HEK293 (cell line): ENCODE measurements at regions not wholly inside any gene's neighbourhood (a gene's known extent, or its start where the extent isn't known, plus 50 kb on each side); places are given as distances from the start of the nearest gene placed in this dataset.

Source experiments
- GLIS1 ChIP-seq: fragments of 450-650 bp; formaldehyde crosslinking; IDR thresholded peaks from 2 replicates; pipeline ENCODE4 v1.5.1; 2016; ENCODE audit warnings: missing biosample characterization, missing genetic modification characterization
- GLIS2 ChIP-seq: fragments of 450-650 bp; formaldehyde crosslinking; IDR thresholded peaks from 2 replicates; pipeline ENCODE4 v1.5.1; 2016; ENCODE audit warnings: missing biosample characterization, missing genetic modification characterization
- KLF10 ChIP-seq: fragments of 450-650 bp; IDR thresholded peaks from 2 replicates; pipeline ENCODE4 v1.5.1; 2018; ENCODE audit warnings: missing biosample characterization, mild to moderate bottlenecking, missing genetic modification characterization
- KLF7 ChIP-seq: fragments of 450-650 bp; formaldehyde crosslinking; IDR thresholded peaks from 2 replicates; pipeline ENCODE4 v1.5.1; 2016; ENCODE audit warnings: missing biosample characterization, missing genetic modification characterization, borderline replicate concordance
- MYNN ChIP-seq: fragments of 450-650 bp; formaldehyde crosslinking; IDR thresholded peaks from 2 replicates; pipeline ENCODE4 v1.5.1; 2016; ENCODE audit warnings: missing biosample characterization, missing genetic modification characterization, borderline replicate concordance
- SETDB1 ChIP-seq: IDR thresholded peaks from one replicate; pipeline ENCODE4 v1.6.1; 2017; ENCODE audit warnings: mild to moderate bottlenecking, low read length, moderate library complexity, mixed read lengths; ENCODE audit not compliant: insufficient read length
- ZFP3 ChIP-seq: fragments of 450-650 bp; formaldehyde crosslinking; IDR thresholded peaks from 2 replicates; pipeline ENCODE4 v1.5.1; 2016; ENCODE audit warnings: low read depth, missing biosample characterization, missing genetic modification characterization
- ZFP41 ChIP-seq: fragments of 450-650 bp; formaldehyde crosslinking; IDR thresholded peaks from 2 replicates; pipeline ENCODE4 v1.5.1; 2016; ENCODE audit warnings: missing biosample characterization, missing genetic modification characterization, borderline replicate concordance
- ZFP69B ChIP-seq: fragments of 450-650 bp; formaldehyde crosslinking; IDR thresholded peaks from 2 replicates; pipeline ENCODE4 v1.5.1; 2016; ENCODE audit warnings: missing biosample characterization, missing genetic modification characterization
- ZIC2 ChIP-seq: fragments of 450-650 bp; formaldehyde crosslinking; IDR thresholded peaks from 2 replicates; pipeline ENCODE4 v1.5.1; 2016; ENCODE audit warnings: missing biosample characterization, missing genetic modification characterization
- ZNF10 ChIP-seq: fragments of 450-650 bp; formaldehyde crosslinking; IDR thresholded peaks from 2 replicates; pipeline ENCODE4 v1.5.1; 2017; ENCODE audit warnings: missing biosample characterization, missing genetic modification characterization
- ZNF112 ChIP-seq: fragments of 450-650 bp; formaldehyde crosslinking; IDR thresholded peaks from 2 replicates; pipeline ENCODE4 v1.5.0; 2017; ENCODE audit warnings: missing biosample characterization, missing genetic modification characterization
- ZNF132 ChIP-seq: fragments of 450-650 bp; formaldehyde crosslinking; IDR thresholded peaks from 2 replicates; pipeline ENCODE4 v1.5.1; 2017; ENCODE audit warnings: missing biosample characterization, missing genetic modification characterization, borderline replicate concordance
- ZNF211 ChIP-seq: fragments of 450-650 bp; formaldehyde crosslinking; IDR thresholded peaks from 2 replicates; pipeline ENCODE4 v1.5.1; 2016; ENCODE audit warnings: low read depth, missing biosample characterization, missing genetic modification characterization
- ZNF280D ChIP-seq: fragments of 450-650 bp; formaldehyde crosslinking; IDR thresholded peaks from 2 replicates; pipeline ENCODE4 v1.5.1; 2016; ENCODE audit warnings: missing biosample characterization, missing genetic modification characterization
- ZNF324 ChIP-seq: fragments of 450-650 bp; formaldehyde crosslinking; IDR thresholded peaks from 2 replicates; pipeline ENCODE4 v1.5.1; 2016; ENCODE audit warnings: missing biosample characterization, missing genetic modification characterization
- ZNF394 ChIP-seq: fragments of 450-650 bp; formaldehyde crosslinking; IDR thresholded peaks from 2 replicates; pipeline ENCODE4 v1.5.1; 2016; ENCODE audit warnings: missing biosample characterization, missing genetic modification characterization, mild to moderate bottlenecking, moderate library complexity, borderline replicate concordance
- ZNF426 ChIP-seq: fragments of 450-650 bp; formaldehyde crosslinking; IDR thresholded peaks from 2 replicates; pipeline ENCODE4 v1.5.1; 2017; ENCODE audit warnings: missing biosample characterization, missing genetic modification characterization, mild to moderate bottlenecking, inconsistent platforms, moderate library complexity
- ZNF514 ChIP-seq: fragments of 450-650 bp; formaldehyde crosslinking; IDR thresholded peaks from 2 replicates; pipeline ENCODE4 v1.5.1; 2016; ENCODE audit warnings: missing biosample characterization, missing genetic modification characterization
- ZNF544 ChIP-seq: fragments of 450-650 bp; formaldehyde crosslinking; IDR thresholded peaks from 2 replicates; pipeline ENCODE4 v1.5.0; 2017; ENCODE audit warnings: missing biosample characterization, missing genetic modification characterization
- ZNF548 ChIP-seq: fragments of 450-650 bp; formaldehyde crosslinking; IDR thresholded peaks from 2 replicates; pipeline ENCODE4 v1.5.1; 2016; ENCODE audit warnings: missing biosample characterization, missing genetic modification characterization
- ZNF558 ChIP-seq: fragments of 450-650 bp; formaldehyde crosslinking; IDR thresholded peaks from 2 replicates; pipeline ENCODE4 v1.5.1; 2016; ENCODE audit warnings: missing biosample characterization, missing genetic modification characterization
- ZNF571 ChIP-seq: fragments of 450-650 bp; formaldehyde crosslinking; IDR thresholded peaks from 2 replicates; pipeline ENCODE4 v1.5.0; 2017; ENCODE audit warnings: missing biosample characterization, missing genetic modification characterization
- ZNF660 ChIP-seq: fragments of 450-650 bp; IDR thresholded peaks from 2 replicates; pipeline ENCODE4 v1.5.1; 2018; ENCODE audit warnings: missing biosample characterization, mild to moderate bottlenecking, missing genetic modification characterization
- ZNF677 ChIP-seq: fragments of 450-650 bp; IDR thresholded peaks from 2 replicates; pipeline ENCODE4 v1.5.0; 2018; ENCODE audit warnings: missing biosample characterization, mild to moderate bottlenecking, missing genetic modification characterization, moderate library complexity
- ZNF776 ChIP-seq: fragments of 450-650 bp; formaldehyde crosslinking; IDR thresholded peaks from 2 replicates; pipeline ENCODE4 v1.5.0; 2017; ENCODE audit warnings: missing biosample characterization, missing genetic modification characterization, borderline replicate concordance
- ZNF785 ChIP-seq: fragments of 450-650 bp; formaldehyde crosslinking; IDR thresholded peaks from 2 replicates; pipeline ENCODE4 v1.5.1; 2016; ENCODE audit warnings: missing biosample characterization, missing genetic modification characterization
- ZNF843 ChIP-seq: fragments of 450-650 bp; formaldehyde crosslinking; IDR thresholded peaks from 2 replicates; pipeline ENCODE4 v1.5.1; 2016; ENCODE audit warnings: missing biosample characterization, missing genetic modification characterization
- TF ChIP-seq, protein P1 (sequence below): sonication (generic); formaldehyde crosslinking; IDR thresholded peaks from 2 replicates; pipeline ENCODE4 v1.8.1; 2022; ENCODE audit warnings: mild to moderate bottlenecking, moderate library complexity, missing genetic modification reagents
- TF ChIP-seq, protein P2 (sequence below): fragments of 450-650 bp; formaldehyde crosslinking; IDR thresholded peaks from 2 replicates; pipeline ENCODE4 v1.5.1; 2016; ENCODE audit warnings: missing biosample characterization, missing genetic modification characterization
- TF ChIP-seq, protein P3 (sequence below): fragments of 450-650 bp; formaldehyde crosslinking; IDR thresholded peaks from 2 replicates; pipeline ENCODE4 v1.5.1; 2016; ENCODE audit warnings: missing biosample characterization, missing genetic modification characterization, borderline replicate concordance

DNA sequence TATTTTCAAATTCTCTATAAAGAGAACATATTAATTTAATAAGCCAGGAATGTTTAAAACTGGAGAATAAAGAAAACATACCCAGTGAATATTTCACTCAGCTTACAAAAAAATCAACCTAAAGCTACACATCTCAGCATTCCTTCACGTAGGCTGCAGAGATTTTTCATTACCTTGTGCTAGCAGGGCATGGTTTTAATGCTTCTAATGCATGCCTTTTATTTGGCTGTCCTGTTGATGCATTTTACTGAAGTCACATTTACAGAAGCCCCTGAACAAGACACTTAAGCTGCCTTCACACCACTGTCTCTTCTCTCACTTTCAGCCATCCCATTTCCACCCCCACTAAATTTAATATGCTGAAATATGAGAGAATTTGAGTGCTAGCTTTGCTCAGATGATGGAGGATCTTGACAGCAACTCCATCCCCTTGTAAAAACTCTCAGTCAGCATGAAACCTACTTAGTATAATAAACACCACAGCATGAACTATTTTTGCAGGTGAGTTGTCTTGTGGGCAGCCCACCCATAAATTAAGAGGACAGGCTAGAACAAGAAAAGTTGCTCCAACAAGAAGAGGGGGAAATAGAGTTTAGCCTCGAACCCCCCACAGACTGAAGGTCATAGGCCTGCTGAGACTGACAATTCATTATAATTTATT, 159.4 kb downstream of the SIM1 start (continued):
- TF ChIP-seq KLF10 (tag by site-specific recombination) (no peak), ZNF571 (tag by site-specific recombination) (no peak), KLF7 (tag by site-specific recombination) (no peak), ZNF132 (no peak), ZNF548 (tag by site-specific recombination) (no peak), ZNF324 (no peak), ZNF394 (no peak), ZIC2 (tag by site-specific recombination) (peak; percentile 94), SETDB1 (no peak), ZNF10 (no peak), ZFP3 (tag by site-specific recombination) (no peak), GLIS1 (tag by site-specific recombination) (no peak), ZNF211 (tag by site-specific recombination) (no peak), ZNF514 (no peak), ZNF785 (tag by site-specific recombination) (no peak), ZNF280D (tag by site-specific recombination) (no peak), ZNF558 (tag by site-specific recombination) (no peak), ZNF843 (tag by site-specific recombination) (peak; percentile 89), ZNF677 (tag by site-specific recombination) (no peak), ZNF112 (no peak), ZNF426 (tag by site-specific recombination) (no peak), MYNN (tag by site-specific recombination) (no peak), ZNF544 (no peak), ZFP69B (tag by site-specific recombination) (no peak), ZFP41 (no peak), GLIS2 (tag by site-specific recombination) (no peak), ZNF660 (no peak), ZNF776 (tag by site-specific recombination) (no peak)
- TF ChIP-seq, protein P1, sequence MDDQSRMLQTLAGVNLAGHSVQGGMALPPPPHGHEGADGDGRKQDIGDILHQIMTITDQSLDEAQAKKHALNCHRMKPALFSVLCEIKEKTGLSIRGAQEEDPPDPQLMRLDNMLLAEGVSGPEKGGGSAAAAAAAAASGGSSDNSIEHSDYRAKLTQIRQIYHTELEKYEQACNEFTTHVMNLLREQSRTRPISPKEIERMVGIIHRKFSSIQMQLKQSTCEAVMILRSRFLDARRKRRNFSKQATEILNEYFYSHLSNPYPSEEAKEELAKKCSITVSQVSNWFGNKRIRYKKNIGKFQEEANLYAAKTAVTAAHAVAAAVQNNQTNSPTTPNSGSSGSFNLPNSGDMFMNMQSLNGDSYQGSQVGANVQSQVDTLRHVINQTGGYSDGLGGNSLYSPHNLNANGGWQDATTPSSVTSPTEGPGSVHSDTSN (CRISPR knock-in tag), result no peak
- TF ChIP-seq, protein P2, sequence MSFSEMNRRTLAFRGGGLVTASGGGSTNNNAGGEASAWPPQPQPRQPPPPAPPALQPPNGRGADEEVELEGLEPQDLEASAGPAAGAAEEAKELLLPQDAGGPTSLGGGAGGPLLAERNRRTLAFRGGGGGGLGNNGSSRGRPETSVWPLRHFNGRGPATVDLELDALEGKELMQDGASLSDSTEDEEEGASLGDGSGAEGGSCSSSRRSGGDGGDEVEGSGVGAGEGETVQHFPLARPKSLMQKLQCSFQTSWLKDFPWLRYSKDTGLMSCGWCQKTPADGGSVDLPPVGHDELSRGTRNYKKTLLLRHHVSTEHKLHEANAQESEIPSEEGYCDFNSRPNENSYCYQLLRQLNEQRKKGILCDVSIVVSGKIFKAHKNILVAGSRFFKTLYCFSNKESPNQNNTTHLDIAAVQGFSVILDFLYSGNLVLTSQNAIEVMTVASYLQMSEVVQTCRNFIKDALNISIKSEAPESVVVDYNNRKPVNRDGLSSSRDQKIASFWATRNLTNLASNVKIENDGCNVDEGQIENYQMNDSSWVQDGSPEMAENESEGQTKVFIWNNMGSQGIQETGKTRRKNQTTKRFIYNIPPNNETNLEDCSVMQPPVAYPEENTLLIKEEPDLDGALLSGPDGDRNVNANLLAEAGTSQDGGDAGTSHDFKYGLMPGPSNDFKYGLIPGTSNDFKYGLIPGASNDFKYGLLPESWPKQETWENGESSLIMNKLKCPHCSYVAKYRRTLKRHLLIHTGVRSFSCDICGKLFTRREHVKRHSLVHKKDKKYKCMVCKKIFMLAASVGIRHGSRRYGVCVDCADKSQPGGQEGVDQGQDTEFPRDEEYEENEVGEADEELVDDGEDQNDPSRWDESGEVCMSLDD (tag by site-specific recombination), result no peak
- TF ChIP-seq, protein P3, sequence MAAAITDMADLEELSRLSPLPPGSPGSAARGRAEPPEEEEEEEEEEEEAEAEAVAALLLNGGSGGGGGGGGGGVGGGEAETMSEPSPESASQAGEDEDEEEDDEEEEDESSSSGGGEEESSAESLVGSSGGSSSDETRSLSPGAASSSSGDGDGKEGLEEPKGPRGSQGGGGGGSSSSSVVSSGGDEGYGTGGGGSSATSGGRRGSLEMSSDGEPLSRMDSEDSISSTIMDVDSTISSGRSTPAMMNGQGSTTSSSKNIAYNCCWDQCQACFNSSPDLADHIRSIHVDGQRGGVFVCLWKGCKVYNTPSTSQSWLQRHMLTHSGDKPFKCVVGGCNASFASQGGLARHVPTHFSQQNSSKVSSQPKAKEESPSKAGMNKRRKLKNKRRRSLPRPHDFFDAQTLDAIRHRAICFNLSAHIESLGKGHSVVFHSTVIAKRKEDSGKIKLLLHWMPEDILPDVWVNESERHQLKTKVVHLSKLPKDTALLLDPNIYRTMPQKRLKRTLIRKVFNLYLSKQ (tag by site-specific recombination), result no peak
